A549 (cell line): ENCODE measurements at regions not wholly inside any gene's neighbourhood (a gene's known extent, or its start where the extent isn't known, plus 50 kb on each side); places are given as distances from the start of the nearest gene placed in this dataset.

ENCODE experiments used
- ATAC-seq, 2 experiments: fragments of 200-7000 bp in 1 of 2; fragments of >200 bp in 1 of 2; cut with Nextera tagmentation in 1 of 2; cut with Tn5 transposase in 1 of 2; 3 replicates each; pipeline versions ENCODE4 v1.8.0 to v1.9.1; 2018 to 2020; ENCODE audit warnings: mild to moderate bottlenecking in 1 of 2, moderate library complexity in 1 of 2
- CTCF ChIA-PET: fragments of 300-600 bp; sonication (Branson Sonifier 250); formaldehyde crosslinking; extraction: SDS; loops from one replicate; lab custom pipeline; 2021; ENCODE audit warnings: antibody characterized with exemption, inconsistent platforms; lab: Yijun Ruan, JAX
- POLR2A ChIA-PET: fragments of 350-600 bp; formaldehyde crosslinking; extraction: SDS; loops from one replicate; lab custom pipeline; 2021; ENCODE audit warnings: antibody characterized with exemption, inconsistent platforms; lab: Yijun Ruan, JAX
- DNase-seq, 2 experiments: peaks; one replicate each; pipeline versions ENCODE4 v3.0.0 to v3.0.0-alpha.2; 2011 to 2016; ENCODE audit warnings: low read depth in 1 of 2, low spot score in 1 of 2
- FAIRE-seq: peaks from 2 replicates; lab custom pipeline; 2011; peaks lifted over from hg19 to GRCh38; lab: Jason Lieb, UNC
- H3K27ac ChIP-seq, 2 experiments: fragments of >200 bp; sonication (Bioruptor Twin); formaldehyde crosslinking; 3 replicates each; pipeline ENCODE4 v1.5.1; 2016 to 2017
- H3K4me1 ChIP-seq: fragments of >200 bp; sonication (Bioruptor Twin); formaldehyde crosslinking; 3 replicates; pipeline ENCODE4 v1.6.1; 2016
- H3K4me2 ChIP-seq: fragments of >200 bp; sonication (Bioruptor Twin); formaldehyde crosslinking; 3 replicates; pipeline ENCODE4 v1.6.1; 2016
- H3K4me3 ChIP-seq: fragments of >200 bp; sonication (Bioruptor Twin); formaldehyde crosslinking; 3 replicates; pipeline ENCODE4 v1.5.1; 2016
- H3K9me3 ChIP-seq: fragments of >200 bp; sonication (Bioruptor Twin); formaldehyde crosslinking; 3 replicates; pipeline ENCODE4 v1.6.1; 2016
- BCL3 ChIP-seq: fragments of >200 bp; sonication (Bioruptor Twin); formaldehyde crosslinking; IDR thresholded peaks from 3 replicates; pipeline ENCODE4 v1.6.1; 2016
- BHLHE40 ChIP-seq: IDR thresholded peaks from 2 replicates; pipeline ENCODE4 v1.6.1; 2012; ENCODE audit warnings: low read depth, low read length, inconsistent platforms
- CBX2 ChIP-seq: fragments of 200-600 bp; sonication (generic); IDR thresholded peaks from 2 replicates; pipeline ENCODE4 v1.6.1; 2016; ENCODE audit warnings: low read depth, mild to moderate bottlenecking, borderline replicate concordance
- CEBPB ChIP-seq, 2 experiments: fragments of >200 bp in 1 of 2; sonication (Bioruptor Twin) in 1 of 2; formaldehyde crosslinking in 1 of 2; IDR thresholded peaks; 2 replicates each; pipeline ENCODE4 v1.6.1; 2012 to 2016
- CHD2 ChIP-seq: fragments of 150-350 bp; IDR thresholded peaks from 2 replicates; pipeline ENCODE4 v1.6.1; 2014; ENCODE audit warnings: low read length; ENCODE audit not compliant: partially characterized antibody
- E2F6 ChIP-seq: IDR thresholded peaks from 2 replicates; pipeline ENCODE4 v1.6.1; 2012; ENCODE audit warnings: low read depth, borderline replicate concordance
- EHMT2 ChIP-seq: fragments of 200-600 bp; sonication (generic); IDR thresholded peaks from 2 replicates; pipeline ENCODE4 v1.6.1; 2016; ENCODE audit warnings: antibody characterized with exemption, low read depth, mild to moderate bottlenecking, moderate library complexity
- FOSL2 ChIP-seq, 2 experiments: fragments of 450-650 bp in 1 of 2; fragments of >200 bp in 1 of 2; sonication (Bioruptor Twin) in 1 of 2; formaldehyde crosslinking; IDR thresholded peaks; 2 replicates each; pipeline versions ENCODE4 v1.5.0 to v1.6.1; 2016 to 2020; ENCODE audit warnings: mild to moderate bottlenecking in 1 of 2, moderate library complexity in 1 of 2
- FOXS1 ChIP-seq: fragments of 250-450 bp; sonication (Bioruptor Pico); IDR thresholded peaks from 2 replicates; pipeline ENCODE4 v1.5.0; 2020; ENCODE audit warnings: mild to moderate bottlenecking, moderate library complexity
- HOXA7 ChIP-seq: fragments of 250-450 bp; sonication (Bioruptor Pico); IDR thresholded peaks from 2 replicates; pipeline ENCODE4 v1.5.0; 2020; ENCODE audit warnings: mild to moderate bottlenecking, moderate library complexity
- JUNB ChIP-seq: fragments of >200 bp; sonication (Bioruptor Twin); formaldehyde crosslinking; IDR thresholded peaks from 2 replicates; pipeline ENCODE4 v1.6.1; 2016
- MAFK ChIP-seq: fragments of 450-650 bp; IDR thresholded peaks from 2 replicates; pipeline ENCODE4 v1.6.1; 2014; ENCODE audit not compliant: partially characterized antibody
- MAZ ChIP-seq: fragments of 150-350 bp; IDR thresholded peaks from 2 replicates; pipeline ENCODE4 v1.6.1; 2014; ENCODE audit warnings: antibody characterized with exemption, low read depth, low read length, borderline replicate concordance
- NPAS2 ChIP-seq: fragments of 250-450 bp; sonication (Bioruptor Pico); IDR thresholded peaks from 2 replicates; pipeline ENCODE4 v1.8.0; 2022; ENCODE audit warnings: mild to moderate bottlenecking, moderate library complexity, borderline replicate concordance
- PBX3 ChIP-seq: IDR thresholded peaks from 2 replicates; pipeline ENCODE4 v1.6.1; 2012
- RAD21 ChIP-seq, 2 experiments: fragments of >200 bp in 1 of 2; sonication (Bioruptor Twin) in 1 of 2; formaldehyde crosslinking in 1 of 2; IDR thresholded peaks in 1 of 2; conservative IDR thresholded peaks in 1 of 2; 2 replicates in 1 of 2; 3 replicates in 1 of 2; pipeline ENCODE4 v1.6.1; 2012 to 2018; ENCODE audit warnings: inconsistent platforms in 1 of 2
- RARB ChIP-seq: fragments of 250-450 bp; sonication (Bioruptor Pico); IDR thresholded peaks from 2 replicates; pipeline ENCODE4 v1.8.0; 2021; ENCODE audit warnings: mild to moderate bottlenecking, moderate library complexity
- RCOR1 ChIP-seq: fragments of 150-350 bp; IDR thresholded peaks from 2 replicates; pipeline ENCODE4 v1.6.1; 2014; ENCODE audit warnings: antibody characterized with exemption, low read length, low read depth
- RFX5 ChIP-seq: fragments of 450-650 bp; IDR thresholded peaks from 2 replicates; pipeline ENCODE4 v1.7.1; 2014; ENCODE audit warnings: antibody characterized with exemption, mild to moderate bottlenecking, moderate library complexity
- TP53 ChIP-seq: fragments of 250-450 bp; sonication (Bioruptor Pico); IDR thresholded peaks from 2 replicates; pipeline ENCODE4 v1.5.0; 2021; ENCODE audit warnings: mild to moderate bottlenecking, moderate library complexity
- WGBS: methylation state at CpG from one replicate; pipeline ENCODE4 v1.1.6; 2017; ENCODE audit errors: missing lambda C conversion rate; 5-methylcytosine and 5-hydroxymethylcytosine counted together

- no peak for TF ChIP-seq BCL3
These were observed 165.2 kb upstream of the PPP1R3A start (continued) for GRCh38 chr7:114084002-114084471.

GRCh38 chr7:114083166-114084001 is 164.6 kb upstream of the PPP1R3A start:
- POLR2A ChIA-PET: no interaction called here
- Histone ChIP-seq H3K9me3 (no peaks in the 10 kb centered on the region), H3K4me1 (peaks cover 41% of the 10 kb centered on the region), H3K4me3 (no peak overlapping the region; the same call in 2 of the 3 replicates), H3K4me2 (peak overlapping the region; percentile 67), H3K27ac (no peak overlapping the region)
- WGBS: 57% methylated on average over 31 of the region's 45 CpGs
- ATAC-seq: no peak
- no peak for TF ChIP-seq EHMT2
- TF ChIP-seq CBX2: no peak
- no peak for TF ChIP-seq BHLHE40
- TF ChIP-seq BCL3: no peak
- TF ChIP-seq RFX5: no peak
- TF ChIP-seq CEBPB (IDR thresholded peaks at IDR 0.05): no peak
- no peak for TF ChIP-seq NPAS2 (CRISPR knock-in tag)
- no peak for TF ChIP-seq RAD21 (conservative IDR thresholded peaks at IDR 0.05 in 1 of 2, IDR thresholded peaks at IDR 0.05 in 1 of 2)
- no peak for TF ChIP-seq HOXA7 (CRISPR knock-in tag)
- TF ChIP-seq RCOR1: no peak
- TF ChIP-seq PBX3: no peak
- no peak for TF ChIP-seq FOXS1
- TF ChIP-seq TP53 (CRISPR knock-in tag): no peak
- no peak for TF ChIP-seq FOSL2 (IDR thresholded peaks at IDR 0.05)
- TF ChIP-seq FOSL2 (CRISPR knock-in tag; IDR thresholded peaks at IDR 0.05): no peak
- no peak for TF ChIP-seq MAFK
- no peak for TF ChIP-seq MAZ
- no peak for TF ChIP-seq E2F6
- no peak for TF ChIP-seq RARB (CRISPR knock-in tag)
- no peak for TF ChIP-seq CHD2
- no peak for TF ChIP-seq JUNB
- peak in 1 of 2 experiments; percentile 6 for DNase-seq
- CTCF ChIA-PET: interaction anchor here (0.6 to 1.8 kb wide), 2 partner anchors 789 to 1767 kb away, joined by 3 to 11 read pairs; no protein-coding TSS in a partner anchor
- FAIRE-seq: no peak
